Dermis microvascular lymphatic vessel endothelial cell (primary cell): ENCODE measurements at regions not wholly inside any gene's neighbourhood (a gene's known extent, or its start where the extent isn't known, plus 50 kb on each side); places are given as distances from the start of the nearest gene placed in this dataset.

ENCODE experiments used
- DNase-seq, 2 donors: peaks; one replicate each; pipeline versions ENCODE4 v3.0.0 to v3.0.0-alpha.2; 2010; ENCODE audit warnings: low read depth in 2 of 2

DNA sequence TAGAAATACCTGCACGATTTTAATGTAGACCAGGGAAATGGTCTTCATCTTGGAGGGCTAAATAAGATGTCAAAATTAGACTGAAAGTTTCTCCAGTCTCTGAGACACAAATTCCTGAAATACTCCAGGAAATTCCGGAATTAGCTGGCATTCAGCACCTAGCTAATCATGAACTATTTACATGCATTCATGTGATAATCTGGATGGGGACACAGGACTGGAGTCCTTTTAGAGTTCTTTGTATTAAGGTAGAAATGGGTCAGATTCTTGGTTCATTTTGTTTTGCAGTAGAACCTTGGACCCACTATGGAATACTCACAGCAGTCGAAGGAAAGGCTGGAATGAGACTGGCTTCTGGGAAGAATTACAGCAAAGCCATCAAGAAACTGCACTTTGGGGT, 65.3 kb upstream of the MDFIC start:
- DNase-seq = peak in 1 of 2 donors; percentile 42

- DNase-seq = no peak
These were observed 64.3 kb upstream of the MDFIC start for GRCh38 chr7:114857605-114858004.

GRCh38 chr7:114859477-114859876, 62.4 kb upstream of the MDFIC start:
- no peak for DNase-seq

- DNase-seq = no peak
These were observed 61.7 kb upstream of the MDFIC start for GRCh38 chr7:114860206-114860605.

GRCh38 chr7:114862406-114862805, 59.5 kb upstream of the MDFIC start:
- peak; percentile 52 to 63 for DNase-seq

- DNase-seq = peak in 1 of 2 donors; percentile 33
These were observed 57.6 kb upstream of the MDFIC start for GRCh38 chr7:114864278-114864677.

GRCh38 chr7:114865564-114865963, 56.3 kb upstream of the MDFIC start:
- peak; percentile 27 to 71 for DNase-seq
